ENCODE measurements at regions not wholly inside any gene's neighbourhood (a gene's known extent, or its start where the extent isn't known, plus 50 kb on each side); places are given as distances from the start of the nearest gene placed in this dataset.

- TF ChIP-seq CTCF (IDR thresholded peaks at IDR 0.05) (no peak), POLR2A (IDR thresholded peaks at IDR 0.05) (no peak), EP300 (IDR thresholded peaks at IDR 0.05) (no peak)
Observed at GRCh38 chr3:191783024-191783423, 322.1 kb downstream of the PYDC2 start.

Data from ovary (tissue), 3 donors.